Activated T-helper 2 cell treated with anti-CD3 and anti-CD28 coated beads, Interferon-gamma antibody, Interleukin-2, Interleukin-4, amounts not matched to agents 10 μg/mL and 5 μg/mL and 100 μg/mL, durations not matched to agents 14 hours and 24 hours and 36 hours (primary cell): ENCODE measurements at regions not wholly inside any gene's neighbourhood (a gene's known extent, or its start where the extent isn't known, plus 50 kb on each side); places are given as distances from the start of the nearest gene placed in this dataset.
A peak's percentile ranks its signal among the peaks of the same experiment; 100 is the strongest.

ENCODE experiments used
- DNase-seq: peaks from one replicate; pipeline ENCODE4 v3.0.0; 2021; ENCODE audit warnings: low spot score
- H3K27ac Mint-ChIP-seq: one replicate; pipeline ENCODE4 v1.8.0; 2021; ENCODE audit warnings: mixed read lengths
- H3K27me3 Mint-ChIP-seq: one replicate; pipeline ENCODE4 v1.8.0; 2021; ENCODE audit warnings: low read depth, mixed read lengths
- H3K36me3 Mint-ChIP-seq: one replicate; pipeline ENCODE4 v1.8.0; 2021; ENCODE audit warnings: low read depth, mixed read lengths
- H3K4me1 Mint-ChIP-seq: one replicate; pipeline ENCODE4 v1.8.0; 2021; ENCODE audit warnings: low read depth, mixed read lengths
- H3K4me3 Mint-ChIP-seq: one replicate; pipeline ENCODE4 v1.8.0; 2021; ENCODE audit warnings: low read depth, mild to moderate bottlenecking, moderate library complexity, mixed read lengths
- H3K9me3 Mint-ChIP-seq: one replicate; pipeline ENCODE4 v1.8.0; 2021; ENCODE audit warnings: mixed read lengths
- intact Hi-C: fragments of 100-400 bp; cut with micrococcal nuclease; formaldehyde crosslinking; loops from one replicate; pipeline ENCODE4 v1.15.1; 2023

- H3K4me1 Mint-ChIP-seq = peaks cover 22% of the 10 kb centered on the region
- intact Hi-C loops = loop anchor here (5.0 kb wide), 1 partner anchor 58 kb away; no protein-coding TSS in a partner anchor
These were observed 105.4 kb upstream of the FAM9C start for GRCh38 chrX:13149702-13150350.

DNA sequence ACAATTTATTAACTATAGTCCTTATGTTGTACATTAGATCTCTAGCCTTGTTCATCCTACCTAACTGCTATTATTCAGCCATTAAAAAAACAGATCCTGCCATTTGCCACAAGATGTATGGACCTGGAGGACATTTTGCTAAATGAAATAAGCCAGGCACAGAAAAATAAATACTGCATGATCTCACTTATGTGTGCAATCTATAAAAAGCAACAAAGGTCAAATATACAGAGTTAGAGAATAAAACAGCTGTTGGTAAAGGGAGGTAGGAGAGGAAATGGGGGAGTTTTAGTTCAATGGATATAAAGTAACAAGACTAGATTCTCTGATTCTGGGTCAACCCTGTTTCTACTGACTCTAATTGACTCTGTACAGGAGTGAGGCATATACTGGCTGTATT lies 103.3 kb upstream of the FAM9C start:
- H3K9me3 Mint-ChIP-seq = peaks cover 17% of the 10 kb centered on the region
- H3K4me1 Mint-ChIP-seq = peaks cover 17% of the 10 kb centered on the region
- H3K36me3 Mint-ChIP-seq = peaks cover 4% of the 10 kb centered on the region
- no peak overlapping the region for H3K4me3 Mint-ChIP-seq
- intact Hi-C loops = no loop called here
- H3K27me3 Mint-ChIP-seq = no peaks in the 10 kb centered on the region
- H3K27ac Mint-ChIP-seq = no peak overlapping the region
- DNase-seq = no peak

More at GRCh38 chrX:13149702-13150350, 105.4 kb upstream of the FAM9C start:
- H3K27me3 Mint-ChIP-seq = no peaks in the 10 kb centered on the region
- no peak overlapping the region for H3K4me3 Mint-ChIP-seq
- DNase-seq = no peak
- H3K9me3 Mint-ChIP-seq = peaks cover 34% of the 10 kb centered on the region
- peaks cover 16% of the 10 kb centered on the region for H3K36me3 Mint-ChIP-seq
- H3K27ac Mint-ChIP-seq = no peak overlapping the region

DNA sequence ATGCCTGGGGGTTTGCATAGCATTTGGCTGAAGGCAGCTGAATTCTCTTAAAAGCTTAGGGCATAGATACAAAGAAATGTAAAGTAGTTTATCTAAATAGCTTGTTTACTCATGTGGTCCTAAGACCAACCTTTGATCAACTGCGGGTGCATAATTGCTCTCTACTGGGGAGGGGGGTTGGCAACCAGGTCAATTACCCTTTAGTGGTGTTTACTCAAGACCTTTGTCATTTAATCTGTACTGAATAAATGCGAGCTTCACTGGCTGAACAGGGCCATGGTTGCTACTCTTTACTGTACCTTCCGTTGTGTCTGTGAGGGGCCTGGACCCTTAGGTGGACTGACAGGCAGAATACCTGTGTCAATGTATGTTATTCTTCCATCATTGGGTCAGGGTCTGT lies 102.7 kb upstream of the FAM9C start:
- Mint-ChIP-seq H3K36me3 (peaks cover 4% of the 10 kb centered on the region), H3K4me3 (no peak overlapping the region), H3K4me1 (peaks cover 16% of the 10 kb centered on the region), H3K27me3 (no peaks in the 10 kb centered on the region), H3K27ac (no peak overlapping the region), H3K9me3 (peaks cover 17% of the 10 kb centered on the region)
- intact Hi-C loops = no loop called here
- DNase-seq = no peak

DNA sequence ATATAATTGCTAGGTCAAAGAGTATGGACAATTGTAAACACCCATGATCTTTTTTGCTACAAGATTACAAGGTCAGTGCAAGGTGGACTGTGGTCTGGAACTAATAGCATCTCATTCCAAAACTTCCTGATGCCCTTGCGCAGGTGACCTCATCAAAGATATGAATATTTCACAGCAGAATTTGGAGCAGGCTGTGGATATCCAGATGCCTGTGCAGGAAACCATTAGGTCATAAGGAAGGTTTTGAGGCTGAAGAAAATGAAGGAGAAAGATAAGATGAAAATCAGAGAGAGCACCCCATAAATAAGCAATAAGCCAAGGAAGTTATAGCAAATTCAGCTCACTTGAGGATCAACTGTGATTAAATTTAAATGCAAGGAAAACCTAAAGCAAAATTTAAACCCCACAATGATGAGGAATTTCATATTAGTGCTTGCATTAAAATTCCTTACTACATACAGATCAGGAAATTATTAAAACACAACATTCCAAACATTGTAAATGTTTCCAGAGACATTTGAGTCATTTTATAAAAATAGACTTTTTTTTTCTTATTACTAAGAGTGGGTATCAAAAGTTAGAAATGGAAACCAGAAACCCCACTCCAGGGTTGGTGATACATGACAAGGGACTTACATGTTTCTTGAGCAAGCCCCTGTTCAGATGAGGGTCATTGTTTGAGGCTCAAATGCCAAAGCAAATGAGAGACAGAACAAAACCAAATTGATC lies 100.7 kb upstream of the FAM9C start:
- H3K9me3 Mint-ChIP-seq = peaks cover 17% of the 10 kb centered on the region
- no peaks in the 10 kb centered on the region for H3K27me3 Mint-ChIP-seq
- no peak for DNase-seq
- H3K4me1 Mint-ChIP-seq = peaks cover 10% of the 10 kb centered on the region
- no peak overlapping the region for H3K27ac Mint-ChIP-seq
- H3K36me3 Mint-ChIP-seq = peaks cover 4% of the 10 kb centered on the region
- intact Hi-C loops = no loop called here
- no peak overlapping the region for H3K4me3 Mint-ChIP-seq

DNA sequence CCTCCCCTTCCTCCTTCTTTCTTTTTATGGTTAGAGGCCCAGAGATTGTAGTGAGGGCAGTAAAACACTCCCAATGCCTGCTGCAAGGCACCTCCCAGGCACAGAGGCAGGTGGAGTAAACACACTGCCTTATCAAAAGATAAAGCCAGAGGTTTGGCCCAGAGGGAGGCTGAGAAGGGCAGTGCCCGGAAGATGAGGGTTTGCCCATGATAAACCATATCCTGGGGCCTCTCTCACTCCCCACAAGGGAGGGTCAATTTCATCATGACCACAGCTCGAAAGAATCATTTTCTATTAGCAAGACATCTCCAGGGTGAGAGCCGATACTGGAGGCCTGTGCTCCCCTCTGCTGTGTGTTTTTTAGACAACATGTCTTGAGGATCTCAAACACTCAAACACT lies 98.5 kb upstream of the FAM9C start:
- peaks cover 15% of the 10 kb centered on the region for H3K9me3 Mint-ChIP-seq
- H3K36me3 Mint-ChIP-seq = peaks cover 4% of the 10 kb centered on the region
- H3K27ac Mint-ChIP-seq = no peak overlapping the region
- H3K4me3 Mint-ChIP-seq = no peak overlapping the region
- intact Hi-C loops = no loop called here
- no peak for DNase-seq
- H3K27me3 Mint-ChIP-seq = no peaks in the 10 kb centered on the region
- peaks cover 5% of the 10 kb centered on the region for H3K4me1 Mint-ChIP-seq

DNA sequence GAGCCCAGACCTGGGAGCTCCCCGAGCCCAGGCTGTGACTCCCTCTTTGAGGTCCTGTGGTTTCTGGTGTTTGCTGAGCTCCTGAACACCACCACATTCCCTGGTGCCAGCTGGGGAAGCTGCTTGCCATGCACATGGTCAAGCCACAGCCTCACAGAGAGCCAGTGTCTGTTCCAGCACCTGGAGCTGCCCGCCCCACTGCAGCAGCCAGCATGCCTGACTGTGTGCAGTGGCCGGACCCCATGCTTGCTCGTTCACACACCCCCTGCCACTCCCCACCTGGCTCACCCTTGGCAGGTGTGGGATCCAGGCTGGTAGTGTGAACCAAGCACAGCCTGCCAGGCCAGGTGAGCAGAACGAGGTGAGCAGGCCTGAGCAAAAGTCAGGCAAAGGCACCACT lies 95.6 kb upstream of the FAM9C start:
- no peak overlapping the region for H3K4me3 Mint-ChIP-seq
- H3K36me3 Mint-ChIP-seq = peaks cover 4% of the 10 kb centered on the region
- intact Hi-C loops = no loop called here
- no peaks in the 10 kb centered on the region for H3K27me3 Mint-ChIP-seq
- H3K4me1 Mint-ChIP-seq = peaks cover 2% of the 10 kb centered on the region
- no peak overlapping the region for H3K27ac Mint-ChIP-seq
- DNase-seq = no peak
- no peaks in the 10 kb centered on the region for H3K9me3 Mint-ChIP-seq

DNA sequence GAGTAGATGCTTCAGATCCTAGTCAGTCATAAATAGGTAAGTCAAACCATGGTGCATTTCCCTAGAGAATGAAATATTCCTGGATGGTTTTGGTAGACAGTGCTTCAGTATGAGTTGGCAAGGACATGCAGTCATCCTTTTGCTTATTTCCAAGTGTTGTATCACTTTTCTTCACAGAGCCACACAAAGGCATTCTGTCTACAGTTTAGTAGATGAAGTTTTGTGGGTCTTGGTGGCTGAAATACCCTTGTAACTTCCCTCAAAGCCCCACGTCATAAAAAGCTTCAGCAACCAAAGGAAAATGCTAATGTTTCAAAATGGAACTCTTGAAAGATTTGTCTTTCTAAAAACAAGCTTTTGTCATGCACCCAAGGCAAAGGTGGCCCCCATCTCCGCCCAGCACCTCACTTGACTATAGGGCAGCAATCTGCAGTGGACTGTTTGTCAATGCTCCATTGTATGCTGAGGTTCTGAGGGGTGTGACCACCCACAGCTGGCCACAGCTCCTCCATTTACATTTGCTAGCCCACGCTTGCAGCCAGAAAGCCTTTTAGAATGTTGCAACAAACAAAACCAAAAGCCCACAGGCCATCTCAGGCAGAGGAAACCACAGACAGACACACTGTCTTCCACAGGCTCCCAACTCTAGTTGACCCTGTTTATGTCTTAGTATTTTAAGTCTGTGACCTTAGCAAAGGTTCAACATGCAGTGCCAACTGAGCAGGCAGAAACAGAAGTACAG lies 87.1 kb upstream of the FAM9C start:
- intact Hi-C loops = loop anchor here (5.0 kb wide), 1 partner anchor 39 kb away; no protein-coding TSS in a partner anchor
- H3K9me3 Mint-ChIP-seq = no peaks in the 10 kb centered on the region
- no peaks in the 10 kb centered on the region for H3K27me3 Mint-ChIP-seq
- peak overlapping the region; percentile 42 for H3K27ac Mint-ChIP-seq
- peaks cover 29% of the 10 kb centered on the region for H3K4me1 Mint-ChIP-seq
- no peak for DNase-seq
- peaks cover 4% of the 10 kb centered on the region for H3K36me3 Mint-ChIP-seq
- H3K4me3 Mint-ChIP-seq = no peak overlapping the region

GRCh38 chrX:13130816-13131215 lies 86.4 kb upstream of the FAM9C start:
- Mint-ChIP-seq H3K9me3 (no peaks in the 10 kb centered on the region), H3K27ac (no peak overlapping the region), H3K27me3 (no peaks in the 10 kb centered on the region), H3K36me3 (peaks cover 4% of the 10 kb centered on the region), H3K4me3 (no peak overlapping the region), H3K4me1 (peaks cover 33% of the 10 kb centered on the region)
- intact Hi-C loops = loop anchor here (5.0 kb wide), 1 partner anchor 39 kb away; no protein-coding TSS in a partner anchor
- no peak for DNase-seq

DNA sequence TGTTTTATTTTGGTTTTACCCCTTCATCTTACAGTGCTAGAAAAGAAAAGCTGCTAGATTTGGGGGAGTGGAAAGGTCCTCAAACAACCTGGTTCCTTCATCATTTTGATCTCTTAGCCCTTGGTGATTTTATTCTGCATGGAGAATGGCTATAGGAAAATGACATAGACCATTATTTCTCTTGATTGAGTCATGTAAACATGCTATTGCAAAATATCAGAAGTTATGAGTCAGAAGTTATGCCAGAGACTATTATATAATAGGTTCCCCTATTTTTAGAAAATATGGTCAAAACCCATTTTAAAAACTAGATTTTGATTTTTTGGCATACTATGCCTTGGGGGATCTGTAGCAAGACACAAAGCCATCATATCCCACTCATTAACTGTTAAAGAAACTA lies 83.7 kb upstream of the FAM9C start:
- Mint-ChIP-seq H3K4me3 (no peak overlapping the region), H3K4me1 (peaks cover 53% of the 10 kb centered on the region), H3K36me3 (no peaks in the 10 kb centered on the region), H3K27ac (no peak overlapping the region), H3K9me3 (no peaks in the 10 kb centered on the region), H3K27me3 (no peaks in the 10 kb centered on the region)
- intact Hi-C loops = no loop called here
- DNase-seq = no peak

GRCh38 chrX:13126775-13127174 lies 82.4 kb upstream of the FAM9C start:
- peaks cover 5% of the 10 kb centered on the region for H3K36me3 Mint-ChIP-seq
- H3K4me1 Mint-ChIP-seq = peaks cover 52% of the 10 kb centered on the region
- DNase-seq = no peak
- H3K4me3 Mint-ChIP-seq = no peak overlapping the region
- no peaks in the 10 kb centered on the region for H3K9me3 Mint-ChIP-seq
- no peaks in the 10 kb centered on the region for H3K27me3 Mint-ChIP-seq
- intact Hi-C loops = no loop called here
- H3K27ac Mint-ChIP-seq = peak overlapping the region; percentile 22

DNA sequence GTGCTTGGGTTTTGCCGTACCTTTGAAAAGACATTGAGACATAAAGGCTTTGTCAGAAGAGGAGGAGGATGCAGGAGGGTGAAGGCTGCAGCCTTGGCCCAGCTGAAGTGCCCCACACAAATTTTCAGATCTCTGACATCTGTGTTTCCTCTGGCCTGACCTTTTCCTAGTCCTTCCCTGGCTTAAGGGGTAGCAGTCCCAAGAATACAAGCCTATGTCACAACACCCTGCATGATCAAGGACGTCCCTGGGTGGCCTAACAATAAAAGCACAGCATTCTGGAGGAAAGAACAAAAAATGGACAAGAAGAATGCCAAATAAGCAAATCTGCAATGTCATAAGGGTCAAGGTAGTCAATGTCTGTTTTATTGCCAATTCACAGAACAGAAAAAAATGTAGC lies 80.8 kb upstream of the FAM9C start:
- Mint-ChIP-seq H3K27ac (no peak overlapping the region), H3K9me3 (no peaks in the 10 kb centered on the region), H3K36me3 (peaks cover 6% of the 10 kb centered on the region), H3K27me3 (no peaks in the 10 kb centered on the region), H3K4me1 (peaks cover 42% of the 10 kb centered on the region), H3K4me3 (no peak overlapping the region)
- intact Hi-C loops = no loop called here
- DNase-seq = no peak

- intact Hi-C loops = loop anchor here (5.0 kb wide), 1 partner anchor 43 kb away; no protein-coding TSS in a partner anchor
- Mint-ChIP-seq H3K36me3 (peaks cover 6% of the 10 kb centered on the region), H3K4me3 (peak overlapping the region; percentile 26), H3K27me3 (no peaks in the 10 kb centered on the region), H3K4me1 (peaks cover 39% of the 10 kb centered on the region), H3K9me3 (no peaks in the 10 kb centered on the region), H3K27ac (peak overlapping the region; percentile 82)
- DNase-seq = no peak
These were observed 79.5 kb upstream of the FAM9C start for GRCh38 chrX:13123857-13124345.
